ENCODE measurements at regions not wholly inside any gene's neighbourhood (a gene's known extent, or its start where the extent isn't known, plus 50 kb on each side); places are given as distances from the start of the nearest gene placed in this dataset.

GRCh38 chr14:101395779-101396178, 165.5 kb upstream of the DIO3 start:
- TF ChIP-seq, protein P1, sequence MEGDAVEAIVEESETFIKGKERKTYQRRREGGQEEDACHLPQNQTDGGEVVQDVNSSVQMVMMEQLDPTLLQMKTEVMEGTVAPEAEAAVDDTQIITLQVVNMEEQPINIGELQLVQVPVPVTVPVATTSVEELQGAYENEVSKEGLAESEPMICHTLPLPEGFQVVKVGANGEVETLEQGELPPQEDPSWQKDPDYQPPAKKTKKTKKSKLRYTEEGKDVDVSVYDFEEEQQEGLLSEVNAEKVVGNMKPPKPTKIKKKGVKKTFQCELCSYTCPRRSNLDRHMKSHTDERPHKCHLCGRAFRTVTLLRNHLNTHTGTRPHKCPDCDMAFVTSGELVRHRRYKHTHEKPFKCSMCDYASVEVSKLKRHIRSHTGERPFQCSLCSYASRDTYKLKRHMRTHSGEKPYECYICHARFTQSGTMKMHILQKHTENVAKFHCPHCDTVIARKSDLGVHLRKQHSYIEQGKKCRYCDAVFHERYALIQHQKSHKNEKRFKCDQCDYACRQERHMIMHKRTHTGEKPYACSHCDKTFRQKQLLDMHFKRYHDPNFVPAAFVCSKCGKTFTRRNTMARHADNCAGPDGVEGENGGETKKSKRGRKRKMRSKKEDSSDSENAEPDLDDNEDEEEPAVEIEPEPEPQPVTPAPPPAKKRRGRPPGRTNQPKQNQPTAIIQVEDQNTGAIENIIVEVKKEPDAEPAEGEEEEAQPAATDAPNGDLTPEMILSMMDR (conservative IDR thresholded peaks at IDR 0.05; ENCODE audit: low read length), result no peak
- TF ChIP-seq EZH2phosphoT487 (IDR thresholded peaks at IDR 0.05; ENCODE audit: borderline replicate concordance, low read depth, low read length), result no peak

Measured in OCI-LY7 (cell line).